GM21515 (cell line): ENCODE measurements at regions not wholly inside any gene's neighbourhood (a gene's known extent, or its start where the extent isn't known, plus 50 kb on each side); places are given as distances from the start of the nearest gene placed in this dataset.
"Not testable (repeated sequence)": the region's sequence is repeated elsewhere in the genome, so short reads cannot be mapped to it uniquely, and the experiment has no call there.

Experiments
- ATAC-seq: cut with Tn5 transposase; IDR thresholded peaks from one replicate; pipeline ENCODE4 v1.9.1; 2021; ENCODE audit not compliant: unreplicated experiment

DNA sequence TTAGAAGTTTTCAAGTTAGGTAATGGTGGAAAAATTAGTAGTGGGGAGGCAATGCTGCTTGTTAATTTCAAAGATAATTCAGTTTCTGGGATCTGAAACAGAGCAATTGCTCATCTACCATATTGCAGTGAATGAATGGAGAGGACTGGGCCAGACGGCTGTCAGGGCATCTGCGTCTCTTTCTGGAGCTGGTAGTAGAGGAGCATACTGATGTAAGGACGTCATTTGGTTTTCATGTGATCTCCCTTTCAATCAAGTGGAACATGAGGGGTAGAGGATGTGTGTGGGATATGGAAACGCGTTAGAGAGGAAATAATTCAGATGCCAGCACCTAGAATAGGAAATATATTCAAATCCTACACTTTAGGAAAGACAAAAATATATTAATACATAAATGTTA lies 490.3 kb downstream of the ADCYAP1 start:
- no peak for ATAC-seq

DNA sequence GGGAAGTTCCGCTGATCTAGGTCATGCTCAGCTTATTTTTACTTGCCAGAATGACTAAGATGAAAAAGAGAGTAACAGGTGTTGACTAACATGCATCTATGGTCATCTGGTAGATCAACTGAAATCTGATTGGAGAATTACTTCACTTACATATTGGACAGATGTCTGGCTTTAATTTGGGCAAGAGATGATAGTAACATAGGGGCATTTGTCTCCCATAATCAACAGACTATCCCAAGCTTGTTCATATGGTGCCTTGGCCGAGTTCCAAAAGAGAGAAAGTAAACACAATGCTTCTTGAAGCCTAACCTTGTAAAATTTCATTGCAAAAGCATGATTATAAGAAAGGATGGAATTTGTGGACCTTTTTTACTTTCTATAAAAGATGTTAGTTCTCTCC lies 503.7 kb downstream of the ADCYAP1 start:
- no peak for ATAC-seq

DNA sequence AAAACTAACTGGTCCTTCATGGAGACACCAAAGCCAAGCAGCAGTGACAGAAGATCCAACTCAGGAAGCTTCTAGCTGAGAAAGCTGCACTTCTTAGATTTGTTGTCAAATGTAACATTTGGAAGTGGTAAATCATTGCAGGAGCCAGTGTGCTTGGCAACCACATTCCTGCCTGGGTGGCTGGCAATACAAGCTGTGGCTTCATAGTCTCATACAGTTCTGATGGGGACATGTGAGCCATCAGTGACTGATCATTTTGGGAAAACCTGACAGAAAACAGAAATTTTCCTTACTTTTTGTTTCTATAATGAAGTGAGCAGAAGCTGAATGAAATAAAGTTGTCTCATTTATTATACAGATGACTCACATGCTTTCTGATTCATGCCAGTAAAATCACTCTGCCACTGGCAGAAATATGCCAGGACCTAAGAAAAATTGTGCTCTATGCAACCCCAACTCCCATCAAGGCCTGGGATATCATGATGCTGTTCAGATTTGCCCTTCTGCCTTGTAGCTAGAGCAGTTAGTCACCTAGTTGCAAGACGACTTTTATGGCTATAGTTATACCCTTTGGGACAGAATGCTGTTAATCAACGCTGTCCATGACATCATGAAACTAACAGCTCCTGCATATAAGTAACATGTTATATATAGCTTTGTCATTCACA lies 508.1 kb downstream of the ADCYAP1 start:
- ATAC-seq: no peak

DNA sequence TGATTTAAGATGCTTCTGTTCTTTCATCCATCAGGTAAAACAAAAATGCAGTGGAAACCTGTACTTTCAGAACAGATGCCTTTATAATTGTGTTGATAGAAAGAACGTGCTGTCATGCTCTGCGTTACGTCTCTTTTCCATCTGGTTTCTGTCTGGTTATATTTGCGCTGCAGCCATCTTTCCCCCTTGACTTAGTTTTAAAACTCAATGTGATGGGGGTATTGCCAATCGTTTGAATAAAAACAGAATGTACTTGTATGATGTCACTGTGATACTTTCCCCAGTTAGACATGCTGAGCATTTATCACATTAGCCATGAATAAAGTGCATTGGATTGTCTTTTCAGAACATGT lies 508.6 kb downstream of the ADCYAP1 start:
- ATAC-seq: no peak

DNA sequence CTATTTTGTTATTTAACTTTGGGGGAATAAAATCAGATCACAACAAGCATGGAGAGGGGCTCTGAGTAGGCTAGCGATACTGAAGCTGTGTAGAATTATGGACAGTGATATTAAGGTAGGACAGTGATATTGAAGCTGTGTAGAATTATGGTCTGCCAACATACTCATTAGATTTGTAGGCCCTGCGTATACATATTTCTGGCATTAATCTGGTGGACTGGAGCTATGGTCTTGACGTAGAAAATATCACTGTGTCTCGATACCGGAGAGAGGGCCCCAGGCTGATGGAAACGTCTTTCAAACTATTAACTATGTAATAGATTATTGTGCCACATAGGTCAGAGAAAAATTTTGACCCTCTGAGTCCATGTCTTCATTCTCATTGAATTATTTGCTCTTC lies 511.4 kb downstream of the ADCYAP1 start:
- no peak for ATAC-seq

DNA sequence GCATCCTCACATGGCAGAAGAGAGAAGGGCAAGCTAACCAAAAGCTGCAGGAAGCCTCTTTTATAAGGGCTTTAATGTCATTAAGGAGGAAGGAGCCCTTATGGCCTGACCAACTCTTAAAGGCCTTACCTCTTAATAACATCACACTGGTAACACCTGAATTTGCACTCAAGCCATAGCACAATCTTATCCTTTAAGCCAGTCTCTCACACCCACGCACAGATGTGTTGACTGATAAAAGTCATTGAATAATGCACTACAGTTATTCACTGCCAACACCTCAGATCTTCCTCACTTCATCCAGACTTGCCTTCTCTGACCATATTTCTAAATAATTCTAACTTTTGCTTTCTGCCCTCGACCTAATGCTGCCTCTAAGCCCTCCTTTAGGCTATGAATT lies 516.8 kb downstream of the ADCYAP1 start:
- ATAC-seq: no peak

DNA sequence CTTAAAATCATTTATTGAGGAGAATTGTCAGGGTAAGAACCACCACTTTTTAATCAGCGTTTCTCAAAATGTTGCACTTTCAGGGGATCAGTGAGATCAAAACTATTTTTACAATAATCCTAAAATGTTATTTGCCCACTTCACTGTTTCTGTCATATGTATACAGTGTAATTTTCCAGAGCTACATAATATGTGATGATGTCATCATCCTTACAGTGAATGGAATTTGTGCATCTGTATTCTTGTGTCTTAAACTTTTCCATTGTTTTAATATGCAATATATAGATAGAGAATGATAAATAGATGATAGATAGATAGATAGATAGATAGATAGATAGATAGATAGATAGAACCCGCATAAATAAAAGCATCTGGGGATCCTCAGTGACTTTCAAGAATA lies 518.0 kb downstream of the ADCYAP1 start:
- no peak for ATAC-seq

DNA sequence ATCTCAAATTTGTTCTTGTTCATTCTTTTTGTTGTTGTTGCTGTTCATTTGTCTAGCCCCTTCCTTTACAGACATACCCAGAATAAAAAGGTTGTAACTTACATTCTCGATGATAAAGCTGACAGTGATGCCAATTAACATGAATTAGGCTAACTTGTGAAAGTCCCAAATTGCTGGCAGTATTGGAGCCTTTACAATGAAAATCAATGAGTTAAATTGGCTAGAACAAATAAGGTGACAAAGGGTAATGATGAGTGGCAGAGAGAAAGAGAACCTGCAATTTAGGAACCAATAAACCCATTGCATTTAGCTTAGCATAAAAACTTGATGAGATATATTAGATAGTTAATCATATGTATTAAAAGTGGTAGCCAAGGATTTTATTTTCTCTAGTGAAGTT lies 521.0 kb downstream of the ADCYAP1 start:
- ATAC-seq: no peak

DNA sequence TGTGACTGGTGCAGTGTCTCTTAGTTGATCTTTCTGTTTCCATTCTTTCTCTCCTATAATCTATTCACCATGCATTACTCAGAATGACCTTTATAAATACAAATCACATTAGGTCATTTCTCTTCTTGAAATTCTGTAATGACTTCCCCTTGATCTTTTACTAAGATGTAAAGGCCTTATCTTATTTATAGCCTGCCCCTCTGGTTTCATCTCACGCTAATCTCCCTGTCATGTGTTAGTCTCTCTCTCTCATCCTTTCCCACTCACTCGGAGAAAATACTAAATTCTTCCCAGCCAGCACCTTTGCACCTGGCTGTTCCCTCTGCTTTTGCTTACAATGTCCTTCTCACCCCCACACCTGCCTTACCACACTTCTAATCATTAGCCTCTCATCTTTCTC lies 530.8 kb downstream of the ADCYAP1 start:
- ATAC-seq: no peak

DNA sequence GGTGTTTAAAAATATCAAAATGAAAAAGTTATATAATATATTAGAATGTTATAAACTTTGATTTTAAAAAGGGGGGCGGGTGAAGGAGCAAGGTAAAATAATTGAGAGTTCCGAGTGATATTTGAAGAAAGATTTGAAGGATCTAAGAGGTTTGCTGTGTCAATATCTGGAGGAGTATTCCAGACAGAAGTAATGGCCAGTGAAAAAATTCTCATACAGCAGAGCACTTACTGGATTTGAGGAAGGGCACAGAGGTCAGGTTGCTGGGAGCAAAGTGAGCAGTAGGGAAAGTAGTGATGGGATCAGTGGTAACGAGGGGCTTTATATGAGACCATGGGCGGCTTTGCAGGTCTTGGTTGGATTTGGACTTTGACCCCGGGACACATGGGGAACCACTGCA lies 531.5 kb downstream of the ADCYAP1 start:
- no peak for ATAC-seq

DNA sequence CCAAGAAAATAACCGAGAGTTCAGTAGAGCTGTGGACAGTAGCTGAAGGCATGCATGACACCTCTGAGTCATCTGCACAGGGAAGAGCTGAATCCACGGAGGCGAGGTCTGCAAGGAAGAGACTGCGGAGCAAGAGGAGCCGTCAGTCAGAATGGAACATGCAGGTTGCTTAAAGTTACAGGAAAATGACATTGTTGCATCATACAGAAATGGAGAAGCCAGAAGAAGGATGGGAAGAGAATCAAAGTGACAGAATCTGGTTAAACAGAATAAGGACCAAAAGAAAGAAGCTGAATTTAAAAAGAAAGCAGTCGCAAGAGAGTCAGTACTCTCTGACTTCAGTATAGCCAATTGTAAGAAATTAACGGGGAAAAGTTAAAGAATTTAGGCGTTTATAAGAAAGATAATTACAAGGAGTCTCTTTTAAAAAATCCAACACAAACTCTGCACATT lies 533.8 kb downstream of the ADCYAP1 start:
- ATAC-seq: no peak

DNA sequence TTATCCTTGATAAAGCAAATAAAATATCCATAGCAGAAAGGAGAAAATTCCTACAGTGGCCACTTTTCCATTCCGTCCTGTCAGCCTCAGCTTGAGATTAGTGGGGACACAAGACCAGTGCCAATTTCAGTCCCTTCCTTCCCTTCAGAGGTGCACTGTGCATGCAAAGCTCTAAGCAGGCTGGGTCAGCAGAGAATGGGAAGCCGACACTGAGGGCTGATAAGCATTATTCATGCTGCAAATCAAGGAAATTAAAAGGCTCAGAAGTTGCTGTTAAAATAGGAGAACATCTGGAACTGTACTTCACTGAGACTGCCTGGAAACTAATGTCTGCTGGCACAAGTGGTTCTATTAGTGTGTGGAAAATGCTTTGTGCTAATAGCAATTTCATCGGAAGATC lies 534.3 kb downstream of the ADCYAP1 start:
- ATAC-seq: no peak

DNA sequence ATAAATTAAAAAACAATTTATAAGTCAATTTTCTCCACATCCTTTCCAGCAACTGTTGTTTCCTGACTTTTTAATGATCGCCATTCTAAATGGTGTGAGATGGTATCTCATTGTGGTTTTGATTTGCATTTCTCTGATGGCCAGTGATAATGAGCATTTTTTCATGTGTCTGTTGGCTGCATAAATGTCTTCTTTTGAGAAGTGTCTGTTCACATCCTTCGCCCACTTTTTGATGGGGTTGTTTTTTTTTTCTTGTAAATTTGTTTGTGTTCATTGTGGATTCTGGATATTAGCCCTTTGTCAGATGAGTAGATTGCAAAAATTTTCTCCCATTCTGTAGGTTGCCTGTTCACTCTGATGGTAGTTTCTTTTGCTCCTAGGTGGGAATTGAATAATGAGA lies 539.4 kb downstream of the ADCYAP1 start:
- ATAC-seq: not testable (repeated sequence)

DNA sequence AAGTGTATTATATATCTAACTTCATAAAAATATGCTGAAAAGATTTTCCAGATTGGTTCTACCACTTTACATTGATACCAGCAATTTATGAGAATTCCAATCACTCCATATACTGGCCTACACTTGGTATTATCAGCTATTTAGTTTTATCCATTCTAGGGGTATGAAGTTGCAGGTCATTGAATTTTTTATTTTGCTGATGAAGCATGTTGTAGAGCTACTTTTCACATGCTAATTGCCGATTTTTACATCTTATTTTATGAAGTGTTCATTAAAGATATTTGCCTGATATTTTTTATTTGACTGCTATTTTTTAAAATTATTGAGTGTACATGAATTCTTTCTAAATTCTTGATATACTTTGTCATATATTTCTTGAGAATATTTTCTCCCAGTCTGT lies 542.1 kb downstream of the ADCYAP1 start:
- ATAC-seq: no peak

DNA sequence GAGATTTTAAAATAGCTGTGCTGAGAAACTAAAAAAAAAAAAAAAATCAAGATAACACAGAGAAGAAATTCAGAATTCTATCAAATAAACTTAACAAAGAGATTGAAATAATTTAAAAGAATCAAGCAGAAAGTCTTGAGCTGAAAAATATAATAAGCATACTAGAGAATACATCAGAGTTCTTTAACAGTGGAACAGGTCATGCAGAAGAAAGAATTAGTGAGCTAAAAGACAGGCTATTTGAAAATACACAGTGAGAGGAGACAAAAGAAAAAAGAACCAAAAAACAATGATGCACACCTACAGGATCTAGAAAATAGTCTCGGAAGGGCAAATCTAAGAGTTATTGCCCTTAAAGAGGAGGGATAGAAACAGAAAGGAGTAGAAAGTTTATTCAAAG lies 548.1 kb downstream of the ADCYAP1 start:
- no peak for ATAC-seq

DNA sequence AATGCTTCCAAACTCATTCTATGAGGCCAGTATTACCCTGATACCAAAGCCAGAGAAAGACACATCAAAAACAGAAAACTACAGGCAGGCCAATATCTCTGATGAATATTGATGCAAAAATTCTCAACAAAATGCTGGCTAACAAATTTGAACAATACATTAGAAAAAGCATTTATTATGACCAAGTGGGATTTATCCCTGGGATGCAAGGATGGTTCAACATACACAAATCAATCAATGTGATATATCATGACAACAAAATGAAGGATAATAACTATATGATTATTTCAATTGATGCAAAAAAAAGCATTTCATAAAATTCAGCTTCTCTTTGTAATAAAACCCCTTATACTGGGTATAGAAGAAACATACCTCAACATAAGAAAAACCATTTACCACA lies 550.9 kb downstream of the ADCYAP1 start:
- no peak for ATAC-seq

DNA sequence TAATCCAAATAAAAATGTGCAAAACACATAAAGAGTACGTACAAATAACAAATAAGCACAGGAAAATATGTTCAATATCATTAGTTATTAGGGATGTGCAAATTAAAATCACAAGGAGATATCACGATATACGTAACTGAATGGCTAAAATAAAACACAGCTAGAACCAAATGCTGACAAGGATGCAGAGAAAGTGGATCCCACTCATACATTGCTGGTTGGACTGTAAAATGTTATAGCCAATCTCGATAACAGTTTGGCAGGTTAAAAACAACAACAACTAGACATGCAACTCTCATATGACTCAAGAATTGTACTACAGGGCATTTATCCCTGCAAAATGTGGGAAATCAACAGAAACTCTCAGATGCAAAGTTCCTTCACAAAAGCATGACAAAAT lies 553.9 kb downstream of the ADCYAP1 start:
- ATAC-seq: no peak

DNA sequence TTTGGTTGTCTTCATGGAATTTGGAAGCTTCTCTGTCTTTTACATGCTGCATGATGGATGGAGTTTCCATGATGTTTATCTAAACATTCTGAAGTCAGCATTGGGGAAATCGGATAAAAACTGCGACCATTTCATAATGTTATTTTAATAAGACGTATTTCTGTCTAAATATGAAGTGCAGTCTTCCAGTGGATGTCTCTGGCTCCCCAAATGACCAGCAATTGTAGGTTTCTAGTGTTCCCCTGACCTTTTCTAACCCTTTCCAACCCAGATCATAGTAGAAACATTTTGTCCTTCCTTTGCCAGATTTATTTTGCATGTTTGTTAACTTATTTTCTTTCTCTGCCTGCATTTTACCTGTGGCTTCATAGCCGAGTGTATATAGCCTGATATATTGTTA lies 559.3 kb downstream of the ADCYAP1 start:
- ATAC-seq: no peak

DNA sequence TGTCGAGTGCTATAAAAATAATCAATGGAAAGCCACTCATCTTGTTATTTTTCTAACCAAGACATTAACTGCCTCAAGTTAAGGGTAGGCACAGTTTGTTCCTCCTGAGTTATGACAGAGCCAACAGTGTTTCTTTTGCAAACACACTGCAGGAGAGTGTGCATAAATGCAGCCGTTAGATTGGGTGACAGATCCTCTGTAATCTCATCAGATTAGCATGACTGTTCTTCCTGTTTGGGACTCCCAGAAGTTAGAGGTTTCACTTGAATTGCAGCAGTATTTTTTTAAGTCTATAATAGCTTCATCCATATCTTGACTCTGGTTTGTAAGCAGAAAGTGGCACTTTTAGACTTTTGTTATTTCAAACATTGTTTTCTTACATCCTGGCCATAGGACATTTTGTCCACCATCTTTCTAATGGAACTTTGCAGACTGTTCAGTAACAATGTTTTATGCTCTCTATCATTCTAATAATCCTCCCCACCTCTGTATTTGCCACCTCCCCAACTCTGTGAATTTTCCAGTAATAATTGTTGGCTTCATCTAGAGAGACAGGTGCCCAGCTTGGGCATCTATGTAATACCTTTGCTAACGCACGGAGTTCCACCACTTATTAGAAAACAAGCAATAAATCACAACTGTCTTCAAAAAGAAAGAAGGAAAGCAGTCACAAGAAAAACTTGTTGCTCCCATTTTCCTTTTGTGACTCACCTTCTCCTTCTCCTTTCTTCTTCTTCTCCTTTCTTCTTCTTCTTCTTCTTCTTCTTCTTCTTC lies 560.0 kb downstream of the ADCYAP1 start:
- ATAC-seq: no peak

DNA sequence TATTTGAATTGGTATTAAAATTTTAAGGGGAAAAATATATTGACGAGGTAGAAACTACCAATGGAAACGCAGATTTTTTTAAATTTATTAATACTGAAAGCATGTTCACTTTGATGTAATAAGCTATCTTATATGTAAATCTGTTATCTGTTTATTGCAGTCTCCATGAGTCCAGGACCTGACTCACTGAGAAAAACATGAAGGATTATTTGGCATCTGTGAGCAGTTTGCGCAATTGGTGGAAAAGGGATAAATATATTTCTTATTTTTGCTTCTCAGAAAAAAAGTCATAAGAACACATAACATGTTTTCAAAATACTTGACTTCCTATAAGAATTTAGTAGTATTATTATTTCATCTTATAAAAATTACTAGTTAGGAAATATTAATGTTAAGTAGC lies 561.4 kb downstream of the ADCYAP1 start:
- no peak for ATAC-seq

DNA sequence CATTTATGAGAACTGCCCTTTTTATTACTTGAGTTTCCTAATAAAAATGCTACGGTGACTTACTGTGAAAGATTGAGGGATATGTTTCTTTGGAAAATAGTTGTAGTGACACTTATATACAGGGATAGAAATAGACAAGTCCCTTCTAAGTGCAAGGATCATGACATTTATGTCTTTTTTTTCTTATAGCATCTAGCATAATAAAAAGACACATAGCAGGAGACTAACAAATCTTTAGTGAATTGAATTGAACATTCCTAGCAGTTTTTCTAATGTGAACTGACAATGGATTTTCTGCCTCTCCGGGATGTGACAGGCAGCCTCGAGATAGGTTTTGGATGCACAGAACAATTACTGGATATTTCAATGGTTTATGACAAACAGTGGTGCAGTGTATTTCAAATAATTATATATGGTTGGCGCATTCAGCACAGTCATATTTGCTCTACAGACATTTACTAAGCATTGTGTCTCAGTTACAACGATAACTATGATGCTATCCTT lies 562.8 kb downstream of the ADCYAP1 start:
- no peak for ATAC-seq

DNA sequence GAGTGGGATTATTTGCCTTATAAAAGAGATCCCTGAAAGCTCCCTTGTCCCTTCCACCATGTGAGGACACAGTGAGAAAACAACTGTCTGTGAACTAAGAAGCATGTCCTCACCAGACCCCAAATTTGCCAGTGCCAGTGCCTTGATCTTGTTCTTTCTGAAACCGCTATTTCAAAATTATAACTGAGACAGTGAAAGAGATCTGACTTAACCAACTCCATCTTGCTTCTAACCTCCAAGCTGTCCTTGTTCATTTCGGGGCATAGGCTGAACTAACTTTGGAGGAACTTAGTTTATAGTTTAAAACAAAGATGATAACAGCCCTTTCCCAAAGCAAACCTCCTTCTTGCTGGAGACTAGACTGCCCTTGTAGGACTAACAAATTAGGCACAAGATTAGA lies 563.9 kb downstream of the ADCYAP1 start:
- ATAC-seq: no peak

DNA sequence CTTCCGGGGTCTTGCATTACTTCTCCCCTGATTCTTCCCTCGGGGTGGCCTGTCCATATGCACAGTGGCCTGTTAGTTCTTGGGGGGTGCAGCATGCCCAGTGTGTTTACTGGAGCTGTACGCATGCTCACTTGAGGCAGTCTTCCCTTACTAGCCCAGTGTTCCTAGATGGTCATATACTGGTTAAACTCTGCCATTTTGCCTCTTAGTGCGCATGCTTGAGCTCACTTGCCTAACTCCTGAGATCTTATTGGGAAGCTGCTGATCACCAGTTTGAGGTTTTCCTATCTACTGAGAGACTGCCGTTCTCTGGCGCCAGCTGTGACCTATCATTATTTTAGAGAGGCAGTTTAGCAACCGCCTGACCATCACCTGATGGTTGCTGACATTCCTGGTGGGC lies 571.2 kb downstream of the ADCYAP1 start:
- no peak for ATAC-seq
